Middle frontal gyrus (tissue), 1 donor: ENCODE measurements at regions not wholly inside any gene's neighbourhood (a gene's known extent, or its start where the extent isn't known, plus 50 kb on each side); places are given as distances from the start of the nearest gene placed in this dataset.
"Not testable (repeated sequence)": the region's sequence is repeated elsewhere in the genome, so short reads cannot be mapped to it uniquely, and the experiment has no call there.

ENCODE experiments used
- DNase-seq: peaks from one replicate; pipeline ENCODE4 v3.0.0-alpha.2; 2015; ENCODE audit warnings: low spot score; ENCODE audit errors: extremely low spot score

- no peak for DNase-seq
Observed at GRCh38 chr2:144128130-144128746, 391.7 kb downstream of the ZEB2 start.

- DNase-seq: no peak
Observed at GRCh38 chr2:144127693-144128092, 392.2 kb downstream of the ZEB2 start.

- DNase-seq: no peak
Observed at GRCh38 chr2:144126302-144126701, 393.6 kb downstream of the ZEB2 start.

GRCh38 chr2:144125751-144126150, 394.2 kb downstream of the ZEB2 start:
- no peak for DNase-seq

GRCh38 chr2:144124882-144125281, 395.0 kb downstream of the ZEB2 start:
- DNase-seq: no peak

- no peak for DNase-seq
Observed at GRCh38 chr2:144120487-144120886, 399.4 kb downstream of the ZEB2 start.

- DNase-seq: no peak
Observed at GRCh38 chr2:144117086-144117485, 402.8 kb downstream of the ZEB2 start.

- DNase-seq: no peak
Observed at GRCh38 chr2:144115739-144116291, 404.1 kb downstream of the ZEB2 start.

GRCh38 chr2:144114760-144115159, 405.2 kb downstream of the ZEB2 start:
- no peak for DNase-seq

GRCh38 chr2:144111437-144111836, 408.5 kb downstream of the ZEB2 start:
- DNase-seq: no peak

GRCh38 chr2:144106104-144106503, 413.8 kb downstream of the ZEB2 start:
- DNase-seq: not testable (repeated sequence)

GRCh38 chr2:144102386-144102785, 417.5 kb downstream of the ZEB2 start:
- no peak for DNase-seq

GRCh38 chr2:144099780-144100377, 420.0 kb downstream of the ZEB2 start:
- no peak for DNase-seq

- no peak for DNase-seq
Observed at GRCh38 chr2:144099340-144099739, 420.6 kb downstream of the ZEB2 start.

- DNase-seq: no peak
Observed at GRCh38 chr2:144097440-144098225, 422.3 kb downstream of the ZEB2 start.

GRCh38 chr2:144096531-144096930, 423.4 kb downstream of the ZEB2 start:
- DNase-seq: no peak

GRCh38 chr2:144094408-144095151, 425.3 kb downstream of the ZEB2 start:
- DNase-seq: no peak

GRCh38 chr2:144091622-144092021, 428.3 kb downstream of the ZEB2 start:
- no peak for DNase-seq

GRCh38 chr2:144088863-144089262, 431.1 kb downstream of the ZEB2 start:
- DNase-seq: no peak

GRCh38 chr2:144086965-144087364, 433.0 kb downstream of the ZEB2 start:
- DNase-seq: no peak

- DNase-seq: no peak
Observed at GRCh38 chr2:144085016-144085415, 434.9 kb downstream of the ZEB2 start.
